Ovary (tissue), 3 donors: ENCODE measurements at regions not wholly inside any gene's neighbourhood (a gene's known extent, or its start where the extent isn't known, plus 50 kb on each side); places are given as distances from the start of the nearest gene placed in this dataset.

Experiments
- CTCF ChIP-seq, 3 donors: fragments of 450-650 bp in 2 of 3; fragments of 200-600 bp in 1 of 3; IDR thresholded peaks; one replicate each; pipeline versions ENCODE4 v1.5.1 to v1.8.0; 2016 to 2022; ENCODE audit warnings: antibody characterized with exemption in 3 of 3, mild to moderate bottlenecking in 1 of 3
- EP300 ChIP-seq: sonication (generic); formaldehyde crosslinking; IDR thresholded peaks from one replicate; pipeline ENCODE4 v1.6.1; 2017; ENCODE audit warnings: antibody characterized with exemption
- POLR2A ChIP-seq: fragments of 450-650 bp; IDR thresholded peaks from one replicate; pipeline ENCODE4 v1.6.1; 2017; ENCODE audit warnings: antibody characterized with exemption, mild to moderate bottlenecking, moderate library complexity
- donor health status: DM: no; HTN: no; CAD: no.

- TF ChIP-seq POLR2A (no peak), CTCF (IDR thresholded peaks at IDR 0.05) (no peak), EP300 (no peak)
Observed at GRCh38 chr5:98573834-98574320, 199.6 kb upstream of the RGMB start.
